Left renal cortex interstitium (tissue), 4 donors: ENCODE measurements at regions not wholly inside any gene's neighbourhood (a gene's known extent, or its start where the extent isn't known, plus 50 kb on each side); places are given as distances from the start of the nearest gene placed in this dataset.
"Not testable (repeated sequence)": the region's sequence is repeated elsewhere in the genome, so short reads cannot be mapped to it uniquely, and the experiment has no call there.

ENCODE experiments used
- DNase-seq, 4 donors: peaks; one replicate each; pipeline ENCODE4 v3.0.0-alpha.2; 2013; ENCODE audit warnings: low read depth in 4 of 4, low spot score in 2 of 4, missing footprints in 1 of 4

GRCh38 chr20:40954521-40955165, 74.0 kb upstream of the TOP1 start:
- no peak for DNase-seq

GRCh38 chr20:40955326-40955725, 73.3 kb upstream of the TOP1 start:
- no peak for DNase-seq

DNA sequence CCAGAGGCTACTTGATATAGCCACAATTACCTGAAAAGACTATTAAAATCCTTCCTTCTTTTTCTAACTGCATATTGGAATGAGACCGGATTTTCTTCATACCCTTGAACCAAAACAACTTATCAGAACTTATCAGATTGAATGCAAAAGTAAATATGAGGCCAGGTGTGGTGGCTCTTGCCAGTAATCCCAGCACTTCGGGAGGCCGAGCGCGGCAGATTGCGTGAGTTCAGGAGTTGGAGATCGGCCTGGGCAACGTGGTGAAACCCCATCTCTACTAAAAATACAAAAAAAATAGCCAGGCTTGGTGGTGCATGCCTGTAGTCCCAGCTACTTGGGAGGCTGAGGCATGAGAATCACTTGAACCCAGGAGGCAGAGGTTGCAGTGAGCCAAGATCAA, 72.8 kb upstream of the TOP1 start:
- not testable (repeated sequence) for DNase-seq

DNA sequence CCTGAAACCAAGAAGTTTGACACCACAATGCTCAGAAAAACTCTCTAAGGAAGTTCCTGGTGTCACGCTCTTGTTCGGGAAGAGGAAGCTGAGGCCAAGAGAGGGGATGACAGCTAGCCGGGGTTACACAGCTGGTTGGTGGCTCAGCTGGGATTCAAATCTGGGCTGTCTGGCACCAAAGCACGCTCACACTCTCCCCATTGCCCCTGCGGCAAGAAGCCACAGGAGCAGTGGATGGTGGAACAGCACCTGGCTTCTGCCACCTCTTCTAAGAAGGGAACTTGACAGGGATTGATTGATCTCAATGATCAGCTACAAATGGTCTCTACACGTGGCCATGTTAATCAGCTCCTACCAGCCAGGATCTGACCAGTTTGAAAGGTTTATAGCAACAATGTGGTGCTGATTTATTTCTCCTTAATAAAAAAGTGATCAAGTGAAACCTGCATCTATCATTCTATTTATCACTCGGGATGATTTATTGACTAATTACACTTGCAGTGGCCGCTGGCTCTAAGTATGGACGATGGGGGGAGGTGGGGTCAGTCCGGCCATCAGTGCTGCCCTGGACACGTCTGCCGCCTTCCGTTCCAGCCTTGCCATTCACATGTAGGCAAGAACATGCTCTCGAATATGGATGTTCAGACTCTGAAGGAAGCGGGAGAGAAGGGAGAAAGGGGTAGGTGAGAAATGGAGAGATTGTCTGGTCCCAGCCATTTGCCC, 71.9 kb upstream of the TOP1 start:
- no peak for DNase-seq

DNA sequence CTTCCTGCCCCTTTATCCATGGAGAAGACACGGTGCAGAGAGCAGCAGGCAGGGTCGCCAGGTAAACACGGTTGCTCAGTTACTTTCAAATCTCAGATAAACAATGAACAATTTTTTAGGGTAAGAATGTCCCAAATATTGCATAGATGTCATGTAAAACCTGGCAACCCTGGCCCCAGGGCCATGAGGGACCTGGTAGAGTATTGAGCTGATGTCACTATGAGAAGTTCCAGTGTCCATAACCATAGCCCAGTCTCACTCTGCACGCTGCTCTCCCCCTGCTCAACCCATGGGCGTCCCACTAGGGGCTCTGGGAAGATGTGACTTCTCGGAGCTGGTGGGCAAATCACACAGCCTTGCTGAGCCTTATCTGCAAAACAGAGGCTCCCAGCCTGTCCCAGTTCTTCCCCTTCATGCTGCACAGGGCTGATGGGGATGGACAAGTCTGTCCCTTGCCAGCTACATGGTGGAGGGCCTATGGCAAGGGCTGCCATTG, 71.3 kb upstream of the TOP1 start:
- no peak for DNase-seq

- no peak for DNase-seq
Observed at GRCh38 chr20:40958598-40958997, 70.0 kb upstream of the TOP1 start.

- DNase-seq = no peak
Observed at GRCh38 chr20:40959325-40960092, 69.1 kb upstream of the TOP1 start.

- DNase-seq = no peak
Observed at GRCh38 chr20:40960101-40960500, 68.5 kb upstream of the TOP1 start.

DNA sequence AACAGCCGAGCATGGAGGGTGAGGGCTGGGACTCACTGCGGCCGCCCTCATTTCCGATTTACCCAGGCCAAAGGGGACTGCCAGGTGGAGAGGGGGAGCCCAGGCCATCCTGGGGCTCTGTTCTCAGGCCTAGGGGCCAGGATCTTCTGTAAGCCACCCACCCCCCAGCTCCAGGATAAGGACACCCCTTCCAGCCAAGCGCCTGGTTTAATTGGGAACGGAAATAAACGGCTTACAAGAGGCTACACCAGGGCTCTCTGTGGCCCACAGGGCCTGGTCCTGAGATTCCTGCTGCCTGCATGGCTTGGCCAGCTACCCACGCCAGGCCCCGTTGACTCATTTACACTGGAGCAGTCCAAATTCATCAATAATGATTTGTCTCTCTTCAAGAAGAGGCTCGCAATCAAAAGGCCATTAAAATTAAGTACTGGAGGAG, 68.1 kb upstream of the TOP1 start:
- no peak for DNase-seq

DNA sequence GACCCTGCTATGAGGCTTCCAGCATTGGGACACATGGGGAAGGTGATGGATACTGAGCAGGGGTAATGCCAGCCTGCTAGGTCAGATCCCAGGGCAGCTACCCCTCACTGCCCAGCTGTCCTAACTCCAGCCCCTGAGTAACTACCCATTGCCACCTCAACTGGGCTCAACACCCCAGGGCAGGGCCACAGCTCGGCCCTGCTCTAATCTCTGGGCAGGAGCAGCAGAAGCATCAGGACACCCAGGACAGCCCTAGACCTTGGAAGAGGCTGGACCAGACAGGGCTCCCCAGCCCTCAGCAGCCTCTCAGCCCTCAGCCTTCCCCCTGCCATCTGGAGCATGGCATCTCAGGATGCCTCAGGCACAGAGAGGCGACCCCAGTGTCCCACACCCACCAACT, 67.4 kb upstream of the TOP1 start:
- no peak for DNase-seq

DNA sequence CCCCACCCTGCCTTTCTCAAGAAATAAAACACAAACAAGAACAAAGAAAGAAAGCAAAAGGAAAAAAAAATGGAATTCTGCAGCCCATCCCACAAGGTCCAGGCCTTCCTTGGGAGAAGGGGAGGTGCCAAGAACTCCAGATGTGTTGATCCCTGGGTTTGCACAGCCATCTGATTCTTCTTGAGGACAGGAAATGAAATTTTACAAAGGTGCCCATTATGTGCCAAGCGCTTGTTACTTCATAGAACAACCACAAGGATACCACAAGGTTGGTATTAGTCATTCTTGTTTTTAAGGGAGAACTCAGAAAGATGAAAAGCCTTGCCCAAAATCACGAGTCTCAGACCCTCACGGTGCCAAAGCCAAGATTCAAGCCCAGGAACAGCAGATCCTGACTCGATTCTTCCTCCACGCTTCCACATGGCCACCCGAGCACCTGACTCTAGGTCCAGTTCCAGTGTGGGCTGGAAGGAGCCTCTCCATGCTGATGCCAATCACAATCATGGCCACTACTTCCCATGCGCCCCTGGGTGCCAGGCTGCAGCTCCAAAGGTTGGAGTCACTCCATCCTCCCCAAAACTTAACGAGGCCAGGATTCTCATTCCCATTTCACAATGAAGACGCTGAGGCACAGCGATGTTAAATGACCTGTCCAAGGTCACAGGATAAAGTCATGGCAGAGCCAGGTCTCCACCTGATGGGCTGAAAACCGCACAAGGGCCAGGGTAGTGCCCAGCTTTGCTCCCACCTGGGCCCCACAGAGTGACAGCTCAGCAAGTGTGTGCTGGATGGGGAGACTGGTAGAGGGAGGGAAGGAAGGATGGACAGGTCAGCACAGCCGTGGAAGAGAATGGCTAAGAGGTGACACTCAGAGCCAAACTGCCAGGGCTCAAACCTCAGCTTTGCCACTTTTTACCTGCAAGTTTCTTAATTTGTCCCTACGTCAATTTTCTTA, 66.7 kb upstream of the TOP1 start:
- no peak for DNase-seq

DNA sequence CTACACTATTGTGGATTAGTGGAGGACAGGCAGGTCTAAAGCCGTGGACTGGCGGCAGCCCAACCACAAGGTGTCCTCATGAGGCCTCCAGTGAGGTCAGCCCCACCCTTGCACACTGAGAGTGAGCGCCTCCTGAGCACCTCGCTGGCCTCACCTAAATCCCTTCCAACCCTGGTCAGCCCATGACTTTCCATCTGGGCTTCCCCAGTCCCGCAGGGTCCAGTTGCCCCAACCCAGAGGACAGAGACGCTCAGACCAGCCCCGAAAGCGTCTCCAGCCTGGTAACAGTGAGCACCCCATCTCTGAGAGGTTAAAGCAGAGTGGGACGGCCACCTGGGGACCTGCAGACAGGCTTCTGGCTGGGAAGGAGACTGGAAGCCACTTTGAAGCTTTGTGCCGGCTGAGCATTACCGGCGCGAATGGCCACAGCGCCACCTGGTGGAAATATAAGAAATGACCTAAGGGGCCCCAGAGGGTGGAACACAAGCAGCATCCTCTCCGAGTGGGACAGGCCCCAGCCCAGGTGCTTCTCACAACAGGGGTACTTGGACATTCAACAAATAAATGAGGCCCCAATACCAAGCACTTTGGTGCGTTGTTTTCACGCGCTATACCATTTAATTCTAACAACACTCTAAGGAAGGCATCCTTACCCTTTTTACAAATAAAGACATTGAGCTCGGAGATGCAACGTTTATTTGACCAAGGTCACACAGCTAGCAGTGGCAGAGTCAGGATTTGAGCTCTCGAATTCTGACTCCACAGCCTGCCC, 65.7 kb upstream of the TOP1 start:
- peak in 2 of 4 donors; percentile 40 to 54 for DNase-seq

DNA sequence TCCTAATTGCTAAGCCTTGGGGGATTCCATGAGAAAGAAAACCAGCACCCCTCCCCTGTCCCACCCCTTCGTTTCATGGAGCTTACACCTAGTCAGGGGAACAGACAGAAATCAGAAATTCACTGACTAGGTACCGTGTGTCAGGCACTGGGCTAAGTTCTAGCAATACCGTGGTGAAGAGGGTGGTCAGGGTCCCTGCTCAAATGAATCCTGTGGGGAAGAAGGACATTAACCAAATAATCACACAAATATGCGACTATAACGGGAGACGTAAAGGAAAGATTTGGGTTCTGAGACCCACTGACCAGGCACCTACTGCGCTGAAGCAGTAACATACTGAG, 65.1 kb upstream of the TOP1 start:
- DNase-seq = no peak

GRCh38 chr20:40965671-40966070, 63.0 kb upstream of the TOP1 start:
- no peak for DNase-seq

DNA sequence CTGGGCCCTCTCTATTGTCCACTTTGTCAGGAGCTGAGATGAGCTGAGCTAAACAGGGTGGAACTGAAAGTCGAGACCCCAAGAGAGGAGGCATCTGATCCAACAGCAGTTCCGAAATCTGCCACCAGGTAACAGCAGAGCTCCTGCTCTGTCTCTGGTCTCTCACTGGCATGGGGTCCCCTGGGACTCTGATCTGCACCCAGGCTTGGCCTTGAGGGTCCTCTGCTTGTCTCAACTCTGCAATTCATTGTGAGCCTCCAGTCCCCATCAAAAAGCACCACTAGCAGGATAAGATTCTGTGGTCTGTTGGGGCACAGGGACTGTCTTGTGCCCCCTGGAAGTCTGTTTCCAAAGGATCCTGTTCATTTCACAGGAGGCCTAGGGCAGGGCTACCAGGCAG, 62.5 kb upstream of the TOP1 start:
- no peak for DNase-seq

DNA sequence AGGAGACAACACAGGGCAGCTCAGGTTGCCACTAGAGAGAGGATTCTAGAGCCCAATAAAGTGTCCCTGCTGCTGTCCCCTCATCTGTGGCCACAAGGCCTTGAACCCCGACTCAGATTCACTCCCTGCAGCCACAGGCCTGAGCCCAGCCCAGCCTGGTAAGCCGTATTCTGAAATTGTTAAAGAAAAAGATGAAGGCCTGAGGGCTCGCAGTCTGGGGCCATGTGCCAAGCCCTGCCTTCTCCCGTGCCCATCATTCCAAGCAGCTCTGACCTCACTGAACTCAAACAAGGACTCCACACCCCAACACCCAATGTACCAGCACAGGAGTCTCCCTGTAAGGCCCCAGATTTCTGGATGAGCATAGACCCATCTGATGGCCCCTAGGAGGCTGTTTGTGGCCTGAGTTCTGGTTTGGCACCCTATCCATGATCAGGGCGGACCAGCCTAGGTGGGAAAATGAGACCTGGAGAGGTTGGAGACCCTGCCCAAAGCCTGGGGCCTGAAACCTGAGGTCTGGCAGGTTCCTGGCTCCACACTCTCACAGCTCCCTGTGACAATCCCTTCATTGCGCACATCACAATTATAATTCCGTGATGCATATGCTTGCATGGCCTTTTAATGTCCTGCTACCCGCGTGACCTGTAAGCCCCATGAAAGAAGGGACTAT, 62.0 kb upstream of the TOP1 start:
- no peak for DNase-seq

DNA sequence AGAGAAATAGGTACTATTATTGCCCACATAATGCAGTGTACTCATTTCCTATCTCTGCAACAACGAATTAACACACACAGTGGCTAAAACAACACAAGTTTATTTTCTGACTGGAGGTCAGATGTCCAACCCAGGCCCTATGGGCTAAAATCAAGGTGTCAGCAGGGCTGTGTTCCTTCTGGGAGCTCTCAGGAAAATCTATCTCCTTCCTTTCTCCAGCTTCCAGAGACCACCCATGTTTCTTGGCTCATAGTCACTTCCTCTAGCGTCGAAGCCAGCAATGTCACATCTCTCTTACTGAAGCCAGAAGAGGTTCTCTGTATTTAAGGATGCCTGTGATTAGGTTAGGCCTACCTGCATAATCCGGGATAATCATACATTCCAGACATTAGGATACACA, 60.9 kb upstream of the TOP1 start:
- no peak for DNase-seq

DNA sequence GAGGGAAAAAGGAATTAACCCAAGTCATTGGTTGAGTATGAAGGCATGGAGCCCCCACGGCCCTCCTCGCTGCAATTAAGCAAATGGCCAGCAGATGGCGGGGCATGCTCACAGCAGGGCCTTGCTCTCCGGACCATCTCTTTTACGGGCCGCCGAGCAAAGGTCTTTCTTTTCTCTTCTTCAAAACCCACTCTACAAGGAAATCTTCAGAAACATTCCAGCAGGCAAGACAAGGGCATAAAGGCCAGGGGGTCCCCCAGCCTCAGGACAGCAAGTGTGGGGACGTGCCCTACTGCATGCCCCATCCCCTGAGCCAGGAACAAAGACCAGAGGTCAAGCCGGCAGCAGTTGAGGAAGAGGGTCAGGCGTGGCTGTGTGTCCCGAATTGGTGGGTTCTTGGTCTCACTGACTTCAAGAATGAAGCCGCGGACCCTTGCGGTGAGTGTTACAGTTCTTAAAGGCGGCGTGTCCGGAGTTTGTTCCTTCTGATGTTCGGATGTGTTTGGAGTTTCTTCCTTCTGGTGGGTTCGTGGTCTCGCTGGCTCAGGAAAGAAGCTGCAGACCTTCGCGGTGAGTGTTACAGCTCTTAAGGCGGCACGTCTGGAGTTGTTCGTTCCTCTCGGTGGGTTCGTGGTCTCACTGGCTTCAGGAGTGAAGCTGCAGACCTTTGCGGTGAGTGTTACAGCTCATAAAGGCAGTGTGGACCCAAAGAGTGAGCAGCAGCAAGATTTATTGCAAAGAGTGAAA, 59.6 kb upstream of the TOP1 start:
- DNase-seq = peak in 2 of 4 donors; percentile 44 to 72

DNA sequence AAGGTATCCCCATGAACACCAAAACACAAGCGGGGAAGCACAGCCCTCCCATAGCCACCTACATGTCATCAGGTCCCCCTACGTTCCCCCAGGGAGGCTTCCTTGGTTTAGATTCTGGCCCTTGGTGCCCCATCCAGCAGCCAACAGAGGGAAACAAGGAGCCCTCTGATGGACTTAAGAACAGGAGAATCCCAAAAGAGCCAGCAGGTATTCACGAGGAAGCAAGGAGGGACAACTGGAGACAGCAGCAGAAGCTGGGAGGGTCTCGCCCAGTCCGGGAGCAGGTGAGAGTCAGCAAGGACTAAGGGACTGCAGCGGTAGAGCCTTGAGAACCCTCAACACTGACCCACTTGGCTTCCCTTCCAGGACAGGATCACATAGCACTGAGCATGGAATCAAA, 58.4 kb upstream of the TOP1 start:
- DNase-seq = no peak
